Epithelial cell of esophagus (primary cell): ENCODE measurements at regions not wholly inside any gene's neighbourhood (a gene's known extent, or its start where the extent isn't known, plus 50 kb on each side); places are given as distances from the start of the nearest gene placed in this dataset.

ENCODE experiments used
- DNase-seq: peaks from one replicate; pipeline ENCODE4 v3.0.0; 2010; ENCODE audit warnings: low read depth
- H3K4me3 ChIP-seq: 2 replicates; pipeline ENCODE4 v1.5.1; 2011; ENCODE audit warnings: mild to moderate bottlenecking, low read length, control low read depth
- CTCF ChIP-seq: IDR thresholded peaks from 2 replicates; pipeline ENCODE4 v1.5.1; 2011; ENCODE audit warnings: low read depth, mild to moderate bottlenecking, low read length, control low read depth, inconsistent platforms; ENCODE audit not compliant: insufficient read depth; ENCODE audit errors: missing control alignments

DNA sequence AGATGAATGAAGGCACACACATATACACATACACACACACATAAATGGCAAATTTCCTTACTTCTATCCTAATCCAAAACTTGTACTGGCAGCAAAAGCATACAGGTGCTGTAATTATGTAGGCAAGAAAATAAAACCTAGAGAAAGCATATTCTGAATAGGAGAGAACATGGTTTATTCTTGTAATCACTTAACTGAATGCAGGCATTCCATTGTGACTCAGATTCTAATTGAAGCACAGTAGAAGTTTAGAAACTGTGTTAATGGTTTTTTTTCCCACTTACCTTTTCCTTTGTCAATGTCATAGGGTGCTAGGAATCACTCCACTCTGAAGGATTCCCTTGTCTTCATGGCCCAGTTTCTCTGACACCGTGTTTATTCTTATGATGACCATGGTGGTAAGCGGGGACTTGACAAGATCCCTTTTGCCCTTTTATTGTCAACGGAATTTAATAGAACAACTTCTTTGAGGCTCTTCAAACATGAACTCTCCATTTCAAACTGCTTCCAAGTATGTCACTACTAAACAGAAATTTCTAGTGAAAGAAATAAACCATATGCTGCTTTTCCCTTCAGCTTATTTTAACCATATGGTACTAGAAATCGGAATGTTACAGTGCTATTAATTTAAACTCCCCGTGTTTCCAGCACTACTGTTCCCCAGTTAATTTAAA is 164.2 kb downstream of the OGFRL1 start:
- TF ChIP-seq CTCF = no peak
- DNase-seq = no peak
- H3K4me3 ChIP-seq = no peak overlapping the region

DNA sequence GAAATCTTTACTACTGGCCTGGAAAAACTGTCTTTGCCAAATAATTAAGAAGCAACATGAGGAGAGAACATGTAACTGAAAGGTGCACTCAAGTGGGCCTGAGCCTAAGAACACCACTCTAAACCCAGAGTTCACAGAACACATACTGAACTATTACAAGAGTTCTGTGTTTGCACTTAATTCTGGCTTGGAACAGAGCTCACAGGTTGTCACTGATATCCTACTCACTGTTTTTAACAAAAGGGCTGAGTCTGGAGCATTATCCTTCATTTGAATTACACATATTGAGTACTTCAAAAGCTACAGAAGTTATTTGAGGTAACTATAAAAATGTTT is 164.7 kb downstream of the OGFRL1 start:
- DNase-seq = no peak
- TF ChIP-seq CTCF = no peak
- no peak overlapping the region for H3K4me3 ChIP-seq

- peak; percentile 38 for DNase-seq
- no peak for TF ChIP-seq CTCF
- no peak overlapping the region for H3K4me3 ChIP-seq
These were observed 165.4 kb downstream of the OGFRL1 start for GRCh38 chr6:71454056-71454455.

DNA sequence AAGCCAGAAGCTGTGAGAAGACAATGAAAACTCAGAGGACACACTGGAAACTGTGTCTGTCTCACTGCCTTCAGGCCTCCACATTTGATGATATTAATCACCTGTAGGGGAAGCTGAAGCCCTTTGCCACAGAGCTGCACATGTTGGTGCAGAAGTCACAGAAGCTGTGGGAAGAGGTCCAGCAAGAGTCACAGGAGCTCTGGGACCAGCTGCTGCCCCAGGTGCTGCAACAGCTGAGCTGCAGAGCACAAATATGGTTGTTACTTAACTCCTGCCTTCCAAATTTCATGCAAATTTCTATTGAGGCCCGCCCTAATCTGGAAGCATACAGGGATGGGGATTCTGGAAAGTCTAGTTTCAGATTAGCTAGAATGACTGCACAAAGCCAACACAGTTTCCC is 169.3 kb downstream of the OGFRL1 start:
- no peak for TF ChIP-seq CTCF
- H3K4me3 ChIP-seq = no peak overlapping the region
- no peak for DNase-seq

GRCh38 chr6:71459162-71459561 is 170.6 kb downstream of the OGFRL1 start:
- H3K4me3 ChIP-seq = no peak overlapping the region
- no peak for DNase-seq
- TF ChIP-seq CTCF = no peak

DNA sequence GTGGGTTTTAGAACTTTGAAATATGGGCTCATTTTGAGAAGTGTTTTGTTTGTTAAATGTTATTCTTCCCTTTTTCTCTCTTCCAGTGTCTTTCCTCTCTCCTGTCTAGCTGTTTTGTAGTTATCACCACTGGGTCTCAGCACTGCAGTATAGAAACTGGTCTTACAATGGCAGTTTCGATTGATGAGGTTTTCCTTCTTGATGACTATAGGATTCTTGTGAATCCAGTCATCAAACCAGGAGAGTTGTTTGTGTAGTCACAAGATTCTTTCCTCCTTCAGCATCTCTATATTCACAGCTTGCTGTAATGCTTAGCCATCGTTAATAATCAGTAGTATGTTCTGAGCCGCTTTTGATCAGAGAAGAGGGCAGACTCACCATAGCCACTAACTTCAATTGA is 172.3 kb downstream of the OGFRL1 start:
- no peak overlapping the region for H3K4me3 ChIP-seq
- DNase-seq = peak; percentile 65
- no peak for TF ChIP-seq CTCF

GRCh38 chr6:71463061-71463460 is 174.4 kb downstream of the OGFRL1 start:
- H3K4me3 ChIP-seq = no peak overlapping the region
- TF ChIP-seq CTCF = no peak
- no peak for DNase-seq
